SK-N-SH (cell line): ENCODE measurements at regions not wholly inside any gene's neighbourhood (a gene's known extent, or its start where the extent isn't known, plus 50 kb on each side); places are given as distances from the start of the nearest gene placed in this dataset.

Experiments
- CTCF ChIA-PET: fragments of 300-600, 350-600 bp; formaldehyde crosslinking; extraction: SDS; loops from one replicate; lab custom pipeline; 2021; lab: Yijun Ruan, JAX
- POLR2A ChIA-PET: fragments of 350-600 bp; sonication (Branson Sonifier 250); formaldehyde crosslinking; extraction: SDS; loops from one replicate; lab custom pipeline; 2020; ENCODE audit warnings: antibody characterized with exemption, inconsistent platforms; lab: Yijun Ruan, JAX
- DNase-seq: peaks from one replicate; pipeline ENCODE4 v3.0.0; 2012
- H2AFZ ChIP-seq: fragments of 200-600 bp; sonication (generic); 2 replicates; pipeline ENCODE4 v1.8.1; 2016; ENCODE audit warnings: antibody characterized with exemption, mild to moderate bottlenecking, low read depth
- H3F3A ChIP-seq: fragments of 200-600 bp; sonication (generic); replicated peaks from 2 replicates; pipeline ENCODE3; 2016; ENCODE audit warnings: antibody characterized with exemption, mild to moderate bottlenecking; ENCODE audit not compliant: insufficient read depth
- H3K27ac ChIP-seq, 2 experiments: fragments of 200-500 bp in 1 of 2; fragments of 200-600 bp in 1 of 2; sonication (Bioruptor generic) in 1 of 2; sonication (generic), shearing (Covaris generic) in 1 of 2; 2 replicates each; pipeline versions ENCODE4 v1.5.1 to v1.6.1; 2014 to 2016; ENCODE audit warnings: low read depth in 2 of 2, inconsistent platforms in 1 of 2, low read length in 1 of 2, mild to moderate bottlenecking in 1 of 2, mixed read lengths in 1 of 2
- H3K27me3 ChIP-seq: fragments of 200-600 bp; sonication (generic), shearing (Covaris generic); 2 replicates; pipeline ENCODE4 v1.6.1; 2016; ENCODE audit warnings: mixed run types; ENCODE audit not compliant: insufficient read depth
- H3K36me3 ChIP-seq, 2 experiments: fragments of 200-500 bp in 1 of 2; fragments of 200-600 bp in 1 of 2; sonication (Bioruptor generic) in 1 of 2; sonication (generic) in 1 of 2; replicated peaks in 1 of 2; 2 replicates each; pipeline versions ENCODE3 to v1.5.1; 2014 to 2016; ENCODE audit warnings: low read length in 1 of 2, mild to moderate bottlenecking in 1 of 2; ENCODE audit not compliant: insufficient read depth in 2 of 2, control insufficient read depth in 1 of 2
- H3K4me1 ChIP-seq, 2 experiments: fragments of 200-500 bp in 1 of 2; fragments of 200-600 bp in 1 of 2; sonication (Bioruptor generic) in 1 of 2; sonication (generic), shearing (Covaris generic) in 1 of 2; 2 replicates each; pipeline versions ENCODE4 v1.5.1 to v1.6.1; 2014 to 2016; ENCODE audit warnings: low read depth in 1 of 2, low read length in 1 of 2, mixed run types in 1 of 2; ENCODE audit not compliant: insufficient read depth in 2 of 2, control insufficient read depth in 1 of 2
- H3K4me2 ChIP-seq: fragments of 200-600 bp; sonication (generic), shearing (Covaris generic); 2 replicates; pipeline ENCODE4 v1.6.1; 2017; ENCODE audit warnings: mixed run types
- H3K4me3 ChIP-seq, 2 experiments: fragments of 200-500 bp in 1 of 2; fragments of 200-600 bp in 1 of 2; sonication (Bioruptor generic) in 1 of 2; sonication (generic), shearing (Covaris generic) in 1 of 2; 2 replicates each; pipeline versions ENCODE4 v1.5.1 to v1.8.1; 2014 to 2016; ENCODE audit warnings: low read depth in 2 of 2, inconsistent platforms in 1 of 2, low read length in 1 of 2, mild to moderate bottlenecking in 1 of 2, mixed read lengths in 1 of 2, moderate library complexity in 1 of 2
- H3K79me2 ChIP-seq: fragments of 200-600 bp; sonication (generic); 2 replicates; pipeline ENCODE4 v1.8.1; 2017; ENCODE audit warnings: mild to moderate bottlenecking; ENCODE audit not compliant: insufficient read depth
- H3K9ac ChIP-seq: fragments of 200-600 bp; sonication (generic); 2 replicates; pipeline ENCODE4 v1.6.1; 2017; ENCODE audit warnings: mixed run types
- H3K9me2 ChIP-seq: fragments of 200-600 bp; sonication (generic); 2 replicates; pipeline ENCODE4 v1.6.1; 2017; ENCODE audit warnings: mixed run types
- H3K9me3 ChIP-seq: fragments of 200-600 bp; sonication (generic); 2 replicates; pipeline ENCODE4 v1.6.1; 2017; ENCODE audit warnings: mixed run types, mild to moderate bottlenecking, moderate library complexity
- H4K20me1 ChIP-seq: fragments of 200-600 bp; sonication (generic); 2 replicates; pipeline ENCODE4 v1.6.1; 2017; ENCODE audit warnings: mild to moderate bottlenecking, mixed run types; ENCODE audit not compliant: insufficient read depth
- CHD2 ChIP-seq: fragments of 150-350 bp; IDR thresholded peaks from 2 replicates; pipeline ENCODE4 v1.6.1; 2018; ENCODE audit warnings: low read length; ENCODE audit not compliant: partially characterized antibody
- ELF1 ChIP-seq: IDR thresholded peaks from 2 replicates; pipeline ENCODE4 v1.4.0; 2012
- EP300 ChIP-seq, 2 experiments: IDR thresholded peaks; 2 replicates each; pipeline versions ENCODE4 v1.4.0 to v1.6.1; 2012; ENCODE audit warnings: borderline replicate concordance in 1 of 2, low read depth in 1 of 2, low read length in 1 of 2
- EZH2phosphoT487 ChIP-seq: fragments of 200-600 bp; sonication (generic); IDR thresholded peaks from 2 replicates; pipeline ENCODE4 v1.6.1; 2017; ENCODE audit warnings: low read depth, mixed run types, mild to moderate bottlenecking, antibody characterized with exemption, moderate library complexity, borderline replicate concordance
- FOSL2 ChIP-seq: IDR thresholded peaks from 2 replicates; pipeline ENCODE4 v1.4.0; 2012; ENCODE audit warnings: low read depth, mild to moderate bottlenecking, moderate library complexity, borderline replicate concordance
- FOXJ3 ChIP-seq: sonication (generic); formaldehyde crosslinking; IDR thresholded peaks from 2 replicates; pipeline ENCODE4 v1.5.1; 2020; ENCODE audit warnings: mild to moderate bottlenecking, missing genetic modification reagents
- GABPA ChIP-seq: IDR thresholded peaks from 2 replicates; pipeline ENCODE4 v1.4.0; 2012; ENCODE audit warnings: low read depth, mild to moderate bottlenecking
- MEF2A ChIP-seq: IDR thresholded peaks from 2 replicates; pipeline ENCODE4 v1.4.0; 2012; ENCODE audit warnings: low read depth, borderline replicate concordance
- NRF1 ChIP-seq: IDR thresholded peaks from 2 replicates; pipeline ENCODE4 v1.6.1; 2012; ENCODE audit warnings: low read depth, mild to moderate bottlenecking, low read length
- PBX3 ChIP-seq: IDR thresholded peaks from 2 replicates; pipeline ENCODE4; 2012
- RAD21 ChIP-seq: IDR thresholded peaks from 2 replicates; pipeline ENCODE4 v1.6.1; 2012; ENCODE audit warnings: mild to moderate bottlenecking, low read length
- RCOR1 ChIP-seq: fragments of 150-350 bp; IDR thresholded peaks from 2 replicates; pipeline ENCODE4 v1.6.1; 2017; ENCODE audit warnings: antibody characterized with exemption, low read length
- RFX5 ChIP-seq: IDR thresholded peaks from 2 replicates; pipeline ENCODE4 v1.6.1; 2012; ENCODE audit warnings: mild to moderate bottlenecking, improper control_type of control experiment, low read length
- SMC3 ChIP-seq: IDR thresholded peaks from 2 replicates; pipeline ENCODE4 v1.6.1; 2012; ENCODE audit warnings: low read depth, low read length, improper control_type of control experiment
- TAF1 ChIP-seq: IDR thresholded peaks from 2 replicates; pipeline ENCODE4 v1.6.1; 2012; ENCODE audit warnings: low read depth, mild to moderate bottlenecking, low read length, moderate library complexity, borderline replicate concordance
- TCF12 ChIP-seq: IDR thresholded peaks from 2 replicates; pipeline ENCODE4 v1.4.0; 2012
- WGBS: methylation state at CpG from one replicate; pipeline ENCODE4 v1.1.6; 2017; ENCODE audit warnings: low lambda C conversion rate; 5-methylcytosine and 5-hydroxymethylcytosine counted together
- TF ChIP-seq, protein P1 (sequence below): fragments of 200-600 bp; sonication (generic); IDR thresholded peaks from 2 replicates; pipeline ENCODE4 v1.6.1; 2017; ENCODE audit warnings: antibody characterized with exemption, mild to moderate bottlenecking, moderate library complexity

- no peak for TF ChIP-seq FOSL2
- no peak for TF ChIP-seq NRF1
- no peak for TF ChIP-seq MEF2A
- no peak for TF ChIP-seq ELF1
- TF ChIP-seq RCOR1: no peak
- no peak for TF ChIP-seq SMC3
- no peak for TF ChIP-seq TAF1
- no peak for TF ChIP-seq CHD2
- no peak for TF ChIP-seq TCF12
- TF ChIP-seq GABPA: no peak
- TF ChIP-seq, protein P1, sequence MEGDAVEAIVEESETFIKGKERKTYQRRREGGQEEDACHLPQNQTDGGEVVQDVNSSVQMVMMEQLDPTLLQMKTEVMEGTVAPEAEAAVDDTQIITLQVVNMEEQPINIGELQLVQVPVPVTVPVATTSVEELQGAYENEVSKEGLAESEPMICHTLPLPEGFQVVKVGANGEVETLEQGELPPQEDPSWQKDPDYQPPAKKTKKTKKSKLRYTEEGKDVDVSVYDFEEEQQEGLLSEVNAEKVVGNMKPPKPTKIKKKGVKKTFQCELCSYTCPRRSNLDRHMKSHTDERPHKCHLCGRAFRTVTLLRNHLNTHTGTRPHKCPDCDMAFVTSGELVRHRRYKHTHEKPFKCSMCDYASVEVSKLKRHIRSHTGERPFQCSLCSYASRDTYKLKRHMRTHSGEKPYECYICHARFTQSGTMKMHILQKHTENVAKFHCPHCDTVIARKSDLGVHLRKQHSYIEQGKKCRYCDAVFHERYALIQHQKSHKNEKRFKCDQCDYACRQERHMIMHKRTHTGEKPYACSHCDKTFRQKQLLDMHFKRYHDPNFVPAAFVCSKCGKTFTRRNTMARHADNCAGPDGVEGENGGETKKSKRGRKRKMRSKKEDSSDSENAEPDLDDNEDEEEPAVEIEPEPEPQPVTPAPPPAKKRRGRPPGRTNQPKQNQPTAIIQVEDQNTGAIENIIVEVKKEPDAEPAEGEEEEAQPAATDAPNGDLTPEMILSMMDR: no peak
- no peak for TF ChIP-seq EP300 (IDR thresholded peaks at IDR 0.05; ENCODE audit: borderline replicate concordance in 1 of 2, low read depth in 1 of 2, low read length in 1 of 2)
- TF ChIP-seq RFX5: no peak
- TF ChIP-seq EZH2phosphoT487: no peak
- no peaks in the 10 kb centered on the region for H3F3A ChIP-seq
- H3K4me2 ChIP-seq: no peak overlapping the region
- no peaks in the 10 kb centered on the region for H3K9me2 ChIP-seq
- H3K9ac ChIP-seq: no peak overlapping the region
- no peaks in the 10 kb centered on the region for H3K79me2 ChIP-seq
- POLR2A ChIA-PET: no interaction called here
- no peaks in the 10 kb centered on the region for H4K20me1 ChIP-seq
- no peaks in the 10 kb centered on the region for H3K36me3 ChIP-seq
- H3K4me1 ChIP-seq: no peaks in the 10 kb centered on the region
- H3K27ac ChIP-seq: no peak overlapping the region
- DNase-seq: no peak
- H3K27me3 ChIP-seq: no peaks in the 10 kb centered on the region
- 47% methylated on average over 1 of the region's 1 CpG for WGBS
- CTCF ChIA-PET: no interaction called here
- H2AFZ ChIP-seq: no peak overlapping the region
- H3K9me3 ChIP-seq: no peaks in the 10 kb centered on the region
- H3K4me3 ChIP-seq: no peak overlapping the region
These were observed 129.0 kb downstream of the FAM174A start for GRCh38 chr5:100664140-100664539.

DNA sequence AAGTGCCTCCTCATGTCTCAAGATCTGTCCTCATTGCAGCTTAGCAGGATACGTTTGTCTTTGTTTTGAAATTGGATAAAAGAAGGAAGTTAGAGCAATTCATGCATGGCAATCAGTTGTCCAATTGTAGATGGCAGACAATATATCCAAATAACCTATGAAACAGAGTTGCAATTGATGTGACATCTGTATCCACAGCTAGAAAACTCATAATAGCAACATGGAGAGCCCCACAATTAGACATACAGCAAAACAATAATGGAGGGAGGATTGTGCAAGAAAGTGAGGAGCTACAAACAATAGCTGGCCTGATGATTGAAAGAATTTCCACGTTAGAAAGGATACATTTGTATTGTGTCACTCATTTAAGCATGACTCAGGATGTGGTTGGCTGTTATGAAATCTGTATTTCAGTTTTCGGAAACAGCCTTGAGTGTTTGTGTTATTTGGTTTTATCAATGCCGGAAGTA is 132.0 kb downstream of the FAM174A start:
- Histone ChIP-seq H3K4me2 (no peak overlapping the region), H3K79me2 (no peaks in the 10 kb centered on the region), H3K9ac (no peak overlapping the region), H3K27ac (no peak overlapping the region), H4K20me1 (no peaks in the 10 kb centered on the region), H3K36me3 (no peaks in the 10 kb centered on the region), H3K9me3 (no peaks in the 10 kb centered on the region), H3K9me2 (no peaks in the 10 kb centered on the region), H3K27me3 (no peaks in the 10 kb centered on the region), H3K4me1 (no peaks in the 10 kb centered on the region), H3K4me3 (no peak overlapping the region), H2AFZ (no peak overlapping the region), H3F3A (no peaks in the 10 kb centered on the region)
- DNase-seq: no peak
- TF ChIP-seq FOXJ3 (no peak), CHD2 (no peak), FOSL2 (no peak), RAD21 (no peak), PBX3 (no peak)
- POLR2A ChIA-PET: no interaction called here
- WGBS: 50% methylated on average over 4 of the region's 4 CpGs
- CTCF ChIA-PET: no interaction called here
